Bronchial epithelial cell (primary cell): ENCODE measurements at regions not wholly inside any gene's neighbourhood (a gene's known extent, or its start where the extent isn't known, plus 50 kb on each side); places are given as distances from the start of the nearest gene placed in this dataset.

Experiments used
- DNase-seq: peaks from one replicate; pipeline ENCODE4 v3.0.0-alpha.2; 2010; ENCODE audit warnings: low read depth
- FAIRE-seq: peaks from 2 replicates; lab custom pipeline; 2011; peaks lifted over from hg19 to GRCh38; lab: Jason Lieb, UNC
- H3K27me3 ChIP-seq: 2 replicates; pipeline ENCODE4 v1.5.1; 2011; ENCODE audit warnings: low read length; ENCODE audit not compliant: control insufficient read depth, insufficient read depth
- H3K36me3 ChIP-seq: 2 replicates; pipeline ENCODE4 v1.5.1; 2011; ENCODE audit warnings: low read length; ENCODE audit not compliant: control insufficient read depth, insufficient read depth
- H3K4me3 ChIP-seq: 2 replicates; pipeline ENCODE4 v1.5.1; 2011; ENCODE audit warnings: mild to moderate bottlenecking, low read depth, low read length, control low read depth
- CTCF ChIP-seq: IDR thresholded peaks from 2 replicates; pipeline ENCODE4 v1.5.1; 2011; ENCODE audit warnings: mild to moderate bottlenecking, moderate library complexity, low read length, control low read depth, inconsistent platforms; ENCODE audit not compliant: insufficient read depth, severe bottlenecking

GRCh38 chrX:109862433-109862832 lies 129.4 kb upstream of the ACSL4 start:
- no peak for DNase-seq
- FAIRE-seq, result no peak
- no peaks in the 10 kb centered on the region for H3K27me3 ChIP-seq
- no peak overlapping the region for H3K4me3 ChIP-seq
- H3K36me3 ChIP-seq, result no peaks in the 10 kb centered on the region
- no peak for TF ChIP-seq CTCF

- no peak for DNase-seq
- TF ChIP-seq CTCF, result no peak
- FAIRE-seq, result no peak
Observed at GRCh38 chrX:109863811-109864210, 130.8 kb upstream of the ACSL4 start.

GRCh38 chrX:109871121-109871888 lies 131.6 kb upstream of the TMEM164 start:
- DNase-seq, result no peak
- FAIRE-seq, result no peak
- Histone ChIP-seq H3K4me3 (no peak overlapping the region), H3K36me3 (no peaks in the 10 kb centered on the region), H3K27me3 (no peaks in the 10 kb centered on the region)
- TF ChIP-seq CTCF, result no peak

More at GRCh38 chrX:109863811-109864210, 130.8 kb upstream of the ACSL4 start:
- H3K4me3 ChIP-seq, result no peak overlapping the region
- no peaks in the 10 kb centered on the region for H3K27me3 ChIP-seq
- no peaks in the 10 kb centered on the region for H3K36me3 ChIP-seq

- Histone ChIP-seq H3K27me3 (no peaks in the 10 kb centered on the region), H3K4me3 (no peak overlapping the region), H3K36me3 (no peaks in the 10 kb centered on the region)
- no peak for DNase-seq
- no peak for FAIRE-seq
- no peak for TF ChIP-seq CTCF
Observed at GRCh38 chrX:109872021-109872732, 130.7 kb upstream of the TMEM164 start.

GRCh38 chrX:109873574-109873973 lies 129.3 kb upstream of the TMEM164 start:
- no peaks in the 10 kb centered on the region for H3K36me3 ChIP-seq
- no peaks in the 10 kb centered on the region for H3K27me3 ChIP-seq
- no peak overlapping the region for H3K4me3 ChIP-seq
- FAIRE-seq (no peak), DNase-seq (no peak)
- no peak for TF ChIP-seq CTCF
